HL-60 (cell line): ENCODE measurements at regions not wholly inside any gene's neighbourhood (a gene's known extent, or its start where the extent isn't known, plus 50 kb on each side); places are given as distances from the start of the nearest gene placed in this dataset.

Experiments
- DNase-seq, 2 experiments: peaks; one replicate each; pipeline ENCODE4 v3.0.0-alpha.2; 2010 to 2020; ENCODE audit warnings: low read depth in 1 of 2, low spot score in 1 of 2
- H3K27ac ChIP-seq: fragments of 250-450 bp; sonication (Bioruptor Pico); replicated peaks from 2 replicates; pipeline ENCODE4 v1.5.1; 2020; ENCODE audit warnings: mild to moderate bottlenecking, moderate library complexity
- H3K27me3 ChIP-seq: fragments of 250-450 bp; sonication (Bioruptor Pico); 2 replicates; pipeline ENCODE4 v1.5.1; 2021; ENCODE audit warnings: mild to moderate bottlenecking, moderate library complexity; ENCODE audit not compliant: insufficient read depth, poor library complexity, severe bottlenecking
- H3K4me3 ChIP-seq: replicated peaks from 2 replicates; pipeline ENCODE4 v1.5.1; 2011; ENCODE audit warnings: mild to moderate bottlenecking, control low read depth, low read length; ENCODE audit not compliant: insufficient read depth
- GABPA ChIP-seq: IDR thresholded peaks from 2 replicates; pipeline ENCODE4 v1.6.1; 2012; ENCODE audit warnings: low read depth
- POLR2AphosphoS5 ChIP-seq: IDR thresholded peaks from 2 replicates; pipeline ENCODE4 v1.6.1; 2012; ENCODE audit warnings: low read depth
- SPI1 ChIP-seq: IDR thresholded peaks from 2 replicates; pipeline ENCODE4 v1.6.1; 2012; ENCODE audit warnings: low read depth, mild to moderate bottlenecking, borderline replicate concordance
- TF ChIP-seq, protein P1 (sequence below): IDR thresholded peaks from one replicate; pipeline ENCODE4 v1.5.1; 2011; ENCODE audit warnings: low read length, control low read depth, inconsistent platforms; ENCODE audit not compliant: insufficient read depth
- TF ChIP-seq, protein P2 (sequence below): IDR thresholded peaks from 2 replicates; pipeline ENCODE4 v1.6.1; 2012; ENCODE audit warnings: low read depth; ENCODE audit not compliant: insufficient replicate concordance

DNA sequence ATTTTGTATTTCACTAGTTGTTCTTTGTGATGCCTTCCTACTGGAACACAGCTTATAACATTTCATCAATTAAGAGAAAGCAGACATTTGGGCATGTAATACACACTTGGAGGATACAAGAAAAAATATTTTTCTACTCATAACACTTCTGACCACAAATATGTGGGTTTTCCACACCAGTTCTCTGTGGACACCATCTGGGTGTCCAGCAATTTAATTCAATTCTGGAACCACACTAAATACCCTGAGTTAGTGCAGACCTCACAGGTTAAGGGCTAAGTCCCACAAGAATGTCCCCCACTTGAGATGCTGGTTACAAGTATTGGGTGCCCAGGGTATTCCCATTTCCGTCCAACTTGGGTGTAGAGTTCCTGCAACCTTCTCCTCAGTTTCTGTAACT is 91.1 kb upstream of the SKOR2 start:
- no peaks in the 10 kb centered on the region for H3K27me3 ChIP-seq
- H3K4me3 ChIP-seq = no peak overlapping the region
- DNase-seq = no peak
- TF ChIP-seq, protein P1, sequence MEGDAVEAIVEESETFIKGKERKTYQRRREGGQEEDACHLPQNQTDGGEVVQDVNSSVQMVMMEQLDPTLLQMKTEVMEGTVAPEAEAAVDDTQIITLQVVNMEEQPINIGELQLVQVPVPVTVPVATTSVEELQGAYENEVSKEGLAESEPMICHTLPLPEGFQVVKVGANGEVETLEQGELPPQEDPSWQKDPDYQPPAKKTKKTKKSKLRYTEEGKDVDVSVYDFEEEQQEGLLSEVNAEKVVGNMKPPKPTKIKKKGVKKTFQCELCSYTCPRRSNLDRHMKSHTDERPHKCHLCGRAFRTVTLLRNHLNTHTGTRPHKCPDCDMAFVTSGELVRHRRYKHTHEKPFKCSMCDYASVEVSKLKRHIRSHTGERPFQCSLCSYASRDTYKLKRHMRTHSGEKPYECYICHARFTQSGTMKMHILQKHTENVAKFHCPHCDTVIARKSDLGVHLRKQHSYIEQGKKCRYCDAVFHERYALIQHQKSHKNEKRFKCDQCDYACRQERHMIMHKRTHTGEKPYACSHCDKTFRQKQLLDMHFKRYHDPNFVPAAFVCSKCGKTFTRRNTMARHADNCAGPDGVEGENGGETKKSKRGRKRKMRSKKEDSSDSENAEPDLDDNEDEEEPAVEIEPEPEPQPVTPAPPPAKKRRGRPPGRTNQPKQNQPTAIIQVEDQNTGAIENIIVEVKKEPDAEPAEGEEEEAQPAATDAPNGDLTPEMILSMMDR = no peak
- TF ChIP-seq SPI1 (no peak), GABPA (no peak), POLR2AphosphoS5 (no peak)
- TF ChIP-seq, protein P2, sequence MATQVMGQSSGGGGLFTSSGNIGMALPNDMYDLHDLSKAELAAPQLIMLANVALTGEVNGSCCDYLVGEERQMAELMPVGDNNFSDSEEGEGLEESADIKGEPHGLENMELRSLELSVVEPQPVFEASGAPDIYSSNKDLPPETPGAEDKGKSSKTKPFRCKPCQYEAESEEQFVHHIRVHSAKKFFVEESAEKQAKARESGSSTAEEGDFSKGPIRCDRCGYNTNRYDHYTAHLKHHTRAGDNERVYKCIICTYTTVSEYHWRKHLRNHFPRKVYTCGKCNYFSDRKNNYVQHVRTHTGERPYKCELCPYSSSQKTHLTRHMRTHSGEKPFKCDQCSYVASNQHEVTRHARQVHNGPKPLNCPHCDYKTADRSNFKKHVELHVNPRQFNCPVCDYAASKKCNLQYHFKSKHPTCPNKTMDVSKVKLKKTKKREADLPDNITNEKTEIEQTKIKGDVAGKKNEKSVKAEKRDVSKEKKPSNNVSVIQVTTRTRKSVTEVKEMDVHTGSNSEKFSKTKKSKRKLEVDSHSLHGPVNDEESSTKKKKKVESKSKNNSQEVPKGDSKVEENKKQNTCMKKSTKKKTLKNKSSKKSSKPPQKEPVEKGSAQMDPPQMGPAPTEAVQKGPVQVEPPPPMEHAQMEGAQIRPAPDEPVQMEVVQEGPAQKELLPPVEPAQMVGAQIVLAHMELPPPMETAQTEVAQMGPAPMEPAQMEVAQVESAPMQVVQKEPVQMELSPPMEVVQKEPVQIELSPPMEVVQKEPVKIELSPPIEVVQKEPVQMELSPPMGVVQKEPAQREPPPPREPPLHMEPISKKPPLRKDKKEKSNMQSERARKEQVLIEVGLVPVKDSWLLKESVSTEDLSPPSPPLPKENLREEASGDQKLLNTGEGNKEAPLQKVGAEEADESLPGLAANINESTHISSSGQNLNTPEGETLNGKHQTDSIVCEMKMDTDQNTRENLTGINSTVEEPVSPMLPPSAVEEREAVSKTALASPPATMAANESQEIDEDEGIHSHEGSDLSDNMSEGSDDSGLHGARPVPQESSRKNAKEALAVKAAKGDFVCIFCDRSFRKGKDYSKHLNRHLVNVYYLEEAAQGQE = no peak
- H3K27ac ChIP-seq = no peak overlapping the region

DNA sequence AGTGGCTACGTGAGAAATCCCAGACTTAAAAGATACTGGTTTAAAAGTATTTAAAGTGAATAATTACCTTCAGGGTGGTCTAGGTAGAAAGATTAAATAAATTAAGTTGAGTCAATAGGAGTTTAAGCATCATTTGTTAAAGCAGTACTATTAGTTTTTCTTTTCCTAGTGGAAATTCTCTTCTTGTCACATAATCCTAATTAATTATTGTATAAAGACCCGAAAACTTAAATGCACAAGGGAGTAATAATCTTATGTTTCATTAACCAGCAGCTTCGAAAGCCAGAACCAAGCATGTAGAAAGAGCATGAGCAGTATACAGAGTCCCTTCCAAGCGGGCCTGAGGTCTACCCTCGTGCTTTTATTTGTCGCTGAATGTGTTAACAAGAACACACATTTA is 90.2 kb upstream of the SKOR2 start:
- Histone ChIP-seq H3K27ac (no peak overlapping the region), H3K27me3 (no peaks in the 10 kb centered on the region)
- TF ChIP-seq, protein P2 = no peak
- TF ChIP-seq, protein P1 = no peak

DNA sequence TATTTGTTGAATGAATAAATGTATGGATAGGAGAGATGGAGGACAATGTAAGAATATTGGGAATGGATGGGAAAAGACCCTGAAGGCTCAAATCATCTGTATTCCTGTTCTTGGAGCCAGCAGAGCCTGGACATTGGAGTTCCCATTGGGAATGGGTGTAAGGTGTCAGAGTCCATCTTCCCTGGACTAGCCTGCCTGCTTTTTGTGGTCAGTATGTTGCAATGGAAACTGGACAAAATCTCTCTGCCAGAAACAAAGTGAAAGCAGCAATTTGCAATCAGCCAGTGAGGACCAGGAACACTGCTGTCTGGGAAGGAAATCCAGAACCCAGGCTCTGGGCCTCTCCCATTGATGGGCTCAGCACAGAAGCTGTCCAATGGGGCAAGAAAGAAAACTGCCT is 83.5 kb upstream of the SKOR2 start:
- DNase-seq = no peak
- no peaks in the 10 kb centered on the region for H3K27me3 ChIP-seq
- no peak overlapping the region for H3K27ac ChIP-seq
- TF ChIP-seq, protein P2 = no peak
- TF ChIP-seq GABPA (no peak), SPI1 (no peak), POLR2AphosphoS5 (no peak)
- TF ChIP-seq, protein P1 = no peak
- no peak overlapping the region for H3K4me3 ChIP-seq

More for the DNA sequence above, 90.2 kb upstream of the SKOR2 start:
- no peak for DNase-seq
- no peak overlapping the region for H3K4me3 ChIP-seq
